ENCODE measurements at regions not wholly inside any gene's neighbourhood (a gene's known extent, or its start where the extent isn't known, plus 50 kb on each side); places are given as distances from the start of the nearest gene placed in this dataset.
A peak's percentile ranks its signal among the peaks of the same experiment; 100 is the strongest.

- DNase-seq (ENCODE audit: low read depth in 2 of 2) = no peak
Observed at GRCh38 chr2:149662556-149662955, 75.0 kb upstream of the MMADHC start.

GRCh38 chr2:149661844-149662243 is 74.3 kb upstream of the MMADHC start:
- peak in 1 of 2 donors; percentile 88 for DNase-seq (ENCODE audit: low read depth in 2 of 2)

DNA sequence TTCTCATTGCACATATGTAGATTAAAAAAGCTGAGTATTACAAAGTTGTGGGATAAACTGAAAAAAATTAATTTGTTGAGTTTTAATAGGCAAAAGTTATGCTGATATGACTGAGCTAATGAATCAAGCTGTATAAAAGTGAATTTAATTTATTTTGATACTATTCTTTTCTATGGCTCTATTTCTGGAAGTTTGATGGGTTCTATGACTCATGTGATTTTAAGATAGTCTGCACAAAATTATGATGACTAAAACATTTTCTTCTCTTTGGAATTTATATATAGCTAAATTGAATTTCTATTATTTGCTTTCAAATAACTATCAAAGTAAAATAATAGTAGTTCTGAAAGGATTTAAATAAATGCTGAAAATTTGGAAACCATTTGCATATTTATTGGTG is 71.0 kb upstream of the MMADHC start:
- DNase-seq (ENCODE audit: low read depth in 2 of 2) = no peak

DNA sequence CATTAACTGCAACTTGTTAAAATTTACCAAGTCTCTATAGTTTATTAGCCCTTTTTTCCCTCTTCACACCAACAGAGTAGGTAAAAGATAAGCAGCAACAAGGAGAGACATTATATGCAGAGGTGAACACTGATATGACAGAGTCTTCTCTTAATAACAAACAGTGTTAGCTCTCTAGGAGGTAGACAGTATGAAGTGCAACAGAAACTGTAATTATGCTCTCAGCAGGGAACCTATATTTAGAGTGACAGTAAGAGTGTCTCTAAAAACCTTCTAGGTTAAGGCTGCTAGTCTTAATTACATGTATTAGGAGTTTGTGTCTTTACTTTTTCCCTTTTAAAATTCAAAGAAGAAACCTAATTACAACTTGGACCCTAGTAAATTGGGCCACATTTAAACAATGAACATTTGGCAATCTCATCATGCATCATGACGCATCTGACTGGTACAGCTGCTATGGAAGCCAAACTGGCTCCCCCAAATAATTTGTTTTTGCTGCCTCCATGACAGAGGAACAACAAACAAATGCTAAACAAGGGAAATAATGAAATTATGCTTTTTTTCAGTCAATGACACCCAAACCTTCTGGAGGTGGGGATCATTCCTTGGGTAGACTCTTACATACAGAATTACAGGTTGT is 69.9 kb upstream of the MMADHC start:
- no peak for DNase-seq (ENCODE audit: low read depth in 2 of 2)

DNA sequence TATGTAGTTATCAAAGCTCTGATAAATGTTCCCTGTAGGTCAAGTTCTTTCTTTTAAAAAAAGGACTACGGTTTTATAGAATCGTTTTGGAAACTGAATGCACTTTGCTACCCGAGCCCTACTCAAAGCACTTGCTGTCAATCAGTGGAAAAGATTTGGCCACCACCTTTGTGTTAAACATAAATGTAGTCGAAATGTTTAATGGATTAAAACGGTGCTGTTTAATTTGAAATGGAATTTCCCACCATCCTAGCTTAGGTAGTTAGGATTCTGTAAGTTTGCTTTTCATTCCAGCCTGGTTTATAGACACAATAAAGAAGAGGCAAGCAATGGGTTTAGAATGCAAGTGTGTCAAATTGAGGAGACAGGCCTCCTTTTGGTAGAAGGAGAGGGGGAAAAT is 69.4 kb upstream of the MMADHC start:
- DNase-seq (ENCODE audit: low read depth in 2 of 2) = no peak

DNA sequence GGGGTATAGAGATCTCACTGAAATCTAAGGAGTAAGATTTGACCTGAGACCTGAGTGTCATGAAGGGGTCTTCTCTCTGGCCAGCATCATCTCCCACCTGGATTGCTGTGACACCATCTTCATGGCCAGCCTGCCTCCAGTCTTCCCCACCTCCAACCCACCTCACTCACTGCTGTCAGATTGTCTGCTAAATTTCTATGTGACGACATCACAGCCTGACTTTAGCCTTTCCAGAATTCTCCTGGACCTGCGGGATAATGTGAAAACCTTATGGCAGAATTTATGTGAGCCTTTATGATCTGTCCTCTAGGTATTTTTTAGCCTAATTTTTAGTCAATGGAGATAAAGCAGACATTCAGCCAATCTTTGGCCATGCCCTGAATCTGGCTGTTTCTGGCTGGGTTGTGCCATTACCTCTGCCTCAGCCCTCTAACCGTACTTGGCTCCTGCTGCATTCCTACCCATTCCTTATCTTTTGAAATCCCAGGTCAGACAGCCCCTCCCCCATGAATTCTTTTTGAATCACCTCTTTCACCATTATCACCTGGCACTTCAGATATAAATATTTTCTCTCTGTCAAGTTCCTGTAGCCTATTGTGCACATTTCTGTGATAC is 66.4 kb upstream of the MMADHC start:
- no peak for DNase-seq (ENCODE audit: low read depth in 2 of 2)

DNA sequence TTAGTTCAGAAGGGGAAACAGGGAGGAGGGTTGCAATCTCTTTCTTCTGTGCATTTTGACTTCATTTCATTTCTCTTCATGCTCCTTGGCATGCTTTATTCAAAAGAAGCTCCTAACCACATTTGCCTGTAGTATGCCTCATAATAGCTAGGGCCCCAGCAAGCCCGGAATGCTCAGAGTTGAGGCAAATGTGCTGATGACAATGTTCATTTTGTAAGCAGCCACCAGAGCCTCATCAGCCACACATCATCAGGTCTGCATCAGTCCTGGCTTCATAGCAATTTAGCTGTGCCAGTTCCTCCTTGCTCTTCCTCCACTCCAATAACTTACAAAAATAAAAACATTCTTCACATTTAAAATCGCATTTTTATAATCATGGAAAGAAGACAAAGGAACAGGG is 65.4 kb upstream of the MMADHC start:
- no peak for DNase-seq (ENCODE audit: low read depth in 2 of 2)

DNA sequence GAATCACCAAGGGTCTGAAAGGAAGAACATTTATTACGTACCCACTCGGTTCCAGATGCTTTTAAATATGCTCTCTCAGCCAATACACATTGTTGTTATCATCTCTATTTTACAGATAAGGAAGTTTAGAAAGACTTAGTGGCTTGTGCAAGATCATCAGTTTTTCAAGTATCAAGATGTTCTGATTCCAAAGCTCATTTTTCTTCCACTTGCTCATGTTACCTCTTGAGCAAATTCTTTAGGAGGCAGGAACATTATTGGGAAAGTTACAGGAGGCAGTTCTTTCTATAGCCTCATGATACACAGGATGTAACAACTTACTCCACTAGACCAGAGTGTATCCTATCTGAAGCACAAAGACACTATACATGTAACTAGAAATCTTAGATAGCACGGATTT is 65.0 kb upstream of the MMADHC start:
- DNase-seq (ENCODE audit: low read depth in 2 of 2) = no peak

GRCh38 chr2:149651229-149651628 is 63.7 kb upstream of the MMADHC start:
- DNase-seq (ENCODE audit: low read depth in 2 of 2) = no peak

GRCh38 chr2:149650006-149650405 is 62.4 kb upstream of the MMADHC start:
- no peak for DNase-seq (ENCODE audit: low read depth in 2 of 2)

- peak; percentile 17 to 90 for DNase-seq (ENCODE audit: low read depth in 2 of 2)
Observed at GRCh38 chr2:149648282-149649030, 60.9 kb upstream of the MMADHC start.

DNA sequence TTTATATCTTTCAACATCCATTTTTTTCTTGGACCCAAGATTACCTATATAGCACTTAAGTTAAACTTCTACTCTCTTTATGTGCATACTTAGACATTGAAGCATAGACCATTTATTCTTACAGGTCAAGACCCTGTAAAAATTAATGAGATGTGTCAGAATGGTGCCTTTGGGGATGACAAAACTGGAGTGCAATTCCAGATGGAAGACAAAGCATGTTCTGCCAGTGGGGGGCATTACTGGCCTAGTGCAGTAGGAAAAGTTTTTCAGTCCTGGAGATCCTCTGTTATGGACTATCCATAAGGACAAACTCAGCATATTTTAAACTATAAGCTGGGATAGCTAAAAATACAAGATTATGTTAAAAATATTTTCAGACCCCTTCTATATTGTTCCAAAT is 57.8 kb upstream of the MMADHC start:
- DNase-seq (ENCODE audit: low read depth in 2 of 2) = peak in 1 of 2 donors; percentile 54
